HL-60 (cell line): ENCODE measurements at regions not wholly inside any gene's neighbourhood (a gene's known extent, or its start where the extent isn't known, plus 50 kb on each side); places are given as distances from the start of the nearest gene placed in this dataset.

Experiments
- DNase-seq, 2 experiments: peaks; one replicate each; pipeline ENCODE4 v3.0.0-alpha.2; 2010 to 2020; ENCODE audit warnings: low read depth in 1 of 2, low spot score in 1 of 2
- H3K27ac ChIP-seq: fragments of 250-450 bp; sonication (Bioruptor Pico); replicated peaks from 2 replicates; pipeline ENCODE4 v1.5.1; 2020; ENCODE audit warnings: mild to moderate bottlenecking, moderate library complexity
- H3K27me3 ChIP-seq: fragments of 250-450 bp; sonication (Bioruptor Pico); 2 replicates; pipeline ENCODE4 v1.5.1; 2021; ENCODE audit warnings: mild to moderate bottlenecking, moderate library complexity; ENCODE audit not compliant: insufficient read depth, poor library complexity, severe bottlenecking
- H3K4me3 ChIP-seq: replicated peaks from 2 replicates; pipeline ENCODE4 v1.5.1; 2011; ENCODE audit warnings: mild to moderate bottlenecking, control low read depth, low read length; ENCODE audit not compliant: insufficient read depth
- GABPA ChIP-seq: IDR thresholded peaks from 2 replicates; pipeline ENCODE4 v1.6.1; 2012; ENCODE audit warnings: low read depth
- POLR2AphosphoS5 ChIP-seq: IDR thresholded peaks from 2 replicates; pipeline ENCODE4 v1.6.1; 2012; ENCODE audit warnings: low read depth
- REST ChIP-seq: IDR thresholded peaks from 2 replicates; pipeline ENCODE4 v1.6.1; 2012; ENCODE audit warnings: low read depth; ENCODE audit not compliant: insufficient replicate concordance
- SPI1 ChIP-seq: IDR thresholded peaks from 2 replicates; pipeline ENCODE4 v1.6.1; 2012; ENCODE audit warnings: low read depth, mild to moderate bottlenecking, borderline replicate concordance
- TF ChIP-seq, protein P1 (sequence below): IDR thresholded peaks from one replicate; pipeline ENCODE4 v1.5.1; 2011; ENCODE audit warnings: low read length, control low read depth, inconsistent platforms; ENCODE audit not compliant: insufficient read depth

DNA sequence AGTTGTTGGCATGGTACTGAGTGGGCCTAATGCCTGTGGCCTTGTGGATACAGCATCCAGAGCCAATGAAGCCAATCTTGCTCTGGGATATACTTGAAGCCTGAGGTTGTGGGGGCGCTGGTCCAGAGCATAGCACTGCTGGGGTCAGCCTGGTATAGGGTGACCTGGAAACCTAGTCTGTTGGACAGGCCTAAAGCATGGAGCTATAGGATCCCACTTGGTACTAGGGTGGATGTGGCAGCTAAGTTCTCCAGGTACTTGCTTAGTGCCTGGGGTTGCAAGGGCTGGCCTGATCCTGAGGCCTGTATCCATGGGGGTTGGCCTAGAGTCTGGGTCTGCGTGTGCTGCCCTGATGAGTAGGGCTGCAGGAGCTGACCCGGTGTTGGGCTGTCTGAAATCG is 1168.2 kb upstream of the C9orf72 start:
- DNase-seq, result no peak
- Histone ChIP-seq H3K4me3 (no peak overlapping the region), H3K27ac (no peak overlapping the region), H3K27me3 (no peaks in the 10 kb centered on the region)
- TF ChIP-seq REST (no peak), GABPA (no peak), POLR2AphosphoS5 (no peak), SPI1 (no peak)
- TF ChIP-seq, protein P1, sequence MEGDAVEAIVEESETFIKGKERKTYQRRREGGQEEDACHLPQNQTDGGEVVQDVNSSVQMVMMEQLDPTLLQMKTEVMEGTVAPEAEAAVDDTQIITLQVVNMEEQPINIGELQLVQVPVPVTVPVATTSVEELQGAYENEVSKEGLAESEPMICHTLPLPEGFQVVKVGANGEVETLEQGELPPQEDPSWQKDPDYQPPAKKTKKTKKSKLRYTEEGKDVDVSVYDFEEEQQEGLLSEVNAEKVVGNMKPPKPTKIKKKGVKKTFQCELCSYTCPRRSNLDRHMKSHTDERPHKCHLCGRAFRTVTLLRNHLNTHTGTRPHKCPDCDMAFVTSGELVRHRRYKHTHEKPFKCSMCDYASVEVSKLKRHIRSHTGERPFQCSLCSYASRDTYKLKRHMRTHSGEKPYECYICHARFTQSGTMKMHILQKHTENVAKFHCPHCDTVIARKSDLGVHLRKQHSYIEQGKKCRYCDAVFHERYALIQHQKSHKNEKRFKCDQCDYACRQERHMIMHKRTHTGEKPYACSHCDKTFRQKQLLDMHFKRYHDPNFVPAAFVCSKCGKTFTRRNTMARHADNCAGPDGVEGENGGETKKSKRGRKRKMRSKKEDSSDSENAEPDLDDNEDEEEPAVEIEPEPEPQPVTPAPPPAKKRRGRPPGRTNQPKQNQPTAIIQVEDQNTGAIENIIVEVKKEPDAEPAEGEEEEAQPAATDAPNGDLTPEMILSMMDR, result no peak

DNA sequence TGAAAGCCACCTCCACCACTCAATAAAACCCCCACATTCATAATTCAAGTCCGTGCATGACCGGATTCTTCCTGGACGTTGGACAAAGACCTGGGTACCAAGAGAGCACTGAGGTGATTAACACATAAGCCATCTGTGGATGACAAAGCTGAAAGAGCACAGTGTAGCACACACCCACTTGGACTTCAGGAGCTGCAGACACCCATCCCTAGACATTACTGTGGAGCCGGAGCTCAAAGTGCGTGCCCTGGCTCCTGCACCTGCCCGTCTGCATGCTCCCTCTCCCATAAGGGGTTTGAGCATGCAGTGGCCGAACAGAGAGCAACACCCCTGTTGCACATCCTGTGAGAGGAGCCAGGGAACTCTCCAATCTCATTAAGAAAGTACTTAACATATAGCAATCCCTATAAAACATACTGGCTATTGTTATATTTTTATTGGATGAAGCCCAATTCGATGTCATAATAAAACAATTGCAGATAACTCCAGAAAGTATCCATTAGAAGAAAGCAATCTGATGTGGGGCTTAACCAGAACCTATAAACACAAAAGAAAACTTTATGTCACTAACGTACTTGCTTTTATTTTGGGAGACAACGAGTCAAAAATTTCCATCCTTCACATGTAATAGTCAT is 1174.2 kb upstream of the C9orf72 start:
- Histone ChIP-seq H3K4me3 (no peak overlapping the region), H3K27ac (no peak overlapping the region), H3K27me3 (no peaks in the 10 kb centered on the region)
- no peak for DNase-seq
- TF ChIP-seq GABPA (no peak), SPI1 (no peak), POLR2AphosphoS5 (no peak), REST (no peak)
- TF ChIP-seq, protein P1, result no peak

- no peak for DNase-seq
- Histone ChIP-seq H3K4me3 (no peak overlapping the region), H3K27ac (no peak overlapping the region), H3K27me3 (no peaks in the 10 kb centered on the region)
- TF ChIP-seq POLR2AphosphoS5 (no peak), SPI1 (no peak), GABPA (no peak), REST (no peak)
- TF ChIP-seq, protein P1, result no peak
Observed at GRCh38 chr9:28750136-28750535, 1176.9 kb upstream of the C9orf72 start.
